K562 (cell line): ENCODE measurements at regions not wholly inside any gene's neighbourhood (a gene's known extent, or its start where the extent isn't known, plus 50 kb on each side); places are given as distances from the start of the nearest gene placed in this dataset.

Source experiments
- ATAC-seq: fragments of 200-7000 bp; cut with Tn5 transposase; 3 replicates; pipeline ENCODE4 v1.9.1; 2020; ENCODE audit warnings: moderate library complexity
- BruUV-seq: library from RNA; stranded (reverse); fragments of 400-500 nt; replicated peaks from 2 replicates; lab custom pipeline; 2021; lab: Mats Ljungman, UMichigan
- CTCF ChIA-PET: fragments of 300-600 bp; formaldehyde crosslinking; extraction: SDS; loops from one replicate; lab custom pipeline; 2021; ENCODE audit warnings: low intra/inter-chr PET ratio; lab: Yijun Ruan, JAX
- POLR2A ChIA-PET: fragments of 300-600, 350-650 bp; sonication (Branson Sonifier 250); formaldehyde crosslinking; extraction: SDS; loops from one replicate; lab custom pipeline; 2021; ENCODE audit warnings: antibody characterized with exemption, inconsistent platforms; lab: Yijun Ruan, JAX
- DNase-seq, 4 experiments: peaks; one replicate each; pipeline versions ENCODE4 v3.0.0 to v3.0.0-alpha.2; 2011 to 2018; ENCODE audit warnings: low spot score in 3 of 4, mixed read lengths in 3 of 4; ENCODE audit errors: extremely low read depth in 1 of 4
- FAIRE-seq: peaks from 2 replicates; lab custom pipeline; 2011; peaks lifted over from hg19 to GRCh38; lab: Jason Lieb, UNC
- H2AFZ ChIP-seq: 2 replicates; pipeline ENCODE4 v1.6.0; 2011; ENCODE audit warnings: low read depth, low read length, control low read depth, inconsistent platforms
- H3K27ac ChIP-seq: fragments of 200-600 bp; 3 replicates; pipeline ENCODE4 v1.8.0; 2011; ENCODE audit warnings: low read depth, mild to moderate bottlenecking, control low read depth, inconsistent platforms, low read length, moderate library complexity, mixed read lengths; ENCODE audit errors: extremely low read depth
- H3K27me3 ChIP-seq, 2 experiments: fragments of 300-600 bp in 1 of 2; 2 replicates in 1 of 2; 3 replicates in 1 of 2; pipeline versions ENCODE4 v1.6.0 to v1.8.0; 2011; ENCODE audit warnings: inconsistent platforms in 2 of 2, low read length in 2 of 2, mild to moderate bottlenecking in 1 of 2, mixed read lengths in 1 of 2, moderate library complexity in 1 of 2; ENCODE audit not compliant: control insufficient read depth in 2 of 2, insufficient read depth in 2 of 2
- H3K36me3 ChIP-seq: fragments of 300-600 bp; 3 replicates; pipeline ENCODE4 v1.8.0; 2011; ENCODE audit warnings: mild to moderate bottlenecking, low read length, inconsistent platforms; ENCODE audit not compliant: control insufficient read depth, insufficient read depth
- H3K4me1 ChIP-seq, 2 experiments: fragments of 200-600 bp in 1 of 2; replicated peaks in 1 of 2; 2 replicates in 1 of 2; 3 replicates in 1 of 2; pipeline versions ENCODE4 v1.5.1 to v1.8.0; 2011; ENCODE audit warnings: inconsistent platforms in 2 of 2, low read length in 2 of 2, mild to moderate bottlenecking in 1 of 2, mixed read lengths in 1 of 2, moderate library complexity in 1 of 2; ENCODE audit not compliant: control insufficient read depth in 2 of 2, insufficient read depth in 2 of 2
- H3K4me2 ChIP-seq: 2 replicates; pipeline ENCODE4 v1.6.1; 2011; ENCODE audit warnings: low read length, control low read depth, inconsistent platforms, mixed read lengths; ENCODE audit not compliant: insufficient read depth
- H3K4me3 ChIP-seq: fragments of 200-600 bp; sonication (generic), shearing (Covaris generic); 2 replicates; pipeline ENCODE4 v1.5.1; 2016; ENCODE audit warnings: control low read depth, inconsistent platforms
- H3K79me2 ChIP-seq: fragments of 200-600 bp; 3 replicates; pipeline ENCODE4 v1.8.0; 2011; ENCODE audit warnings: low read length, inconsistent platforms; ENCODE audit not compliant: control insufficient read depth, insufficient read depth
- H3K9ac ChIP-seq, 2 experiments: 2 replicates each; pipeline versions ENCODE4 v1.6.0 to v1.6.1; 2011; ENCODE audit warnings: low read depth in 2 of 2, low read length in 2 of 2, control low read depth in 1 of 2, inconsistent platforms in 1 of 2, mild to moderate bottlenecking in 1 of 2, mixed read lengths in 1 of 2; ENCODE audit not compliant: insufficient read depth in 1 of 2
- H3K9me1 ChIP-seq: one replicate; pipeline ENCODE4 v1.6.0; 2011; ENCODE audit warnings: inconsistent platforms, mild to moderate bottlenecking, low read length, moderate library complexity; ENCODE audit not compliant: control insufficient read depth, insufficient read depth
- H3K9me3 ChIP-seq: replicated peaks from 2 replicates; pipeline ENCODE4 v1.5.1; 2011; ENCODE audit warnings: low read depth, low read length, inconsistent platforms; ENCODE audit not compliant: control insufficient read depth, insufficient read depth
- H4K20me1 ChIP-seq: replicated peaks from 2 replicates; pipeline ENCODE4 v1.6.1; 2011; ENCODE audit warnings: low read length, inconsistent platforms, mixed read lengths; ENCODE audit not compliant: control insufficient read depth, insufficient read depth
- ARID2 ChIP-seq: fragments of 450-650 bp; IDR thresholded peaks from 2 replicates; pipeline ENCODE4 v1.6.1; 2017; ENCODE audit warnings: antibody characterized with exemption, mild to moderate bottlenecking
- ATF1 ChIP-seq, 2 experiments: fragments of 450-650 bp in 1 of 2; IDR thresholded peaks; 2 replicates each; pipeline ENCODE4 v1.6.1; 2016; ENCODE audit warnings: missing compliant biosample characterization in 1 of 2, missing genetic modification characterization in 1 of 2
- CBFA2T3 ChIP-seq: fragments of 450-650 bp; IDR thresholded peaks from 2 replicates; pipeline ENCODE4 v1.6.1; 2017
- HDAC2 ChIP-seq: fragments of 450-650 bp; IDR thresholded peaks from 2 replicates; pipeline ENCODE4 v1.6.1; 2016; ENCODE audit warnings: mild to moderate bottlenecking
- HLTF ChIP-seq: fragments of 450-650 bp; IDR thresholded peaks from 2 replicates; pipeline ENCODE4 v1.6.1; 2016
- TAF1 ChIP-seq: IDR thresholded peaks from 2 replicates; pipeline ENCODE4 v1.6.1; 2011; ENCODE audit warnings: mild to moderate bottlenecking, low read length, moderate library complexity; ENCODE audit not compliant: insufficient read depth, control insufficient read depth, severe bottlenecking; ENCODE audit errors: extremely low read depth
- TCFL5 ChIP-seq: fragments of 250-450 bp; sonication (Bioruptor Pico); conservative IDR thresholded peaks from 2 replicates; pipeline ENCODE4 v1.6.1; 2021; ENCODE audit warnings: mild to moderate bottlenecking, moderate library complexity, matching md5 sums
- ZEB2 ChIP-seq: fragments of 450-650 bp; IDR thresholded peaks from 2 replicates; pipeline ENCODE4 v1.6.1; 2016
- ZNF23 ChIP-seq: fragments of 250-450 bp; sonication (Bioruptor Pico); IDR thresholded peaks from 2 replicates; pipeline ENCODE4 v1.4.0; 2020; ENCODE audit warnings: mild to moderate bottlenecking
- ZNF639 ChIP-seq, 2 experiments: fragments of 200-800 bp in 1 of 2; sonication (Bioruptor generic) in 1 of 2; sonication (generic) in 1 of 2; formaldehyde crosslinking in 1 of 2; IDR thresholded peaks in 1 of 2; conservative IDR thresholded peaks in 1 of 2; 2 replicates each; pipeline versions ENCODE4 v1.5.0 to v1.6.1; 2016 to 2020; ENCODE audit warnings: missing compliant biosample characterization in 1 of 2, missing genetic modification characterization in 1 of 2, missing genetic modification reagents in 1 of 2
- ZNF778 ChIP-seq: fragments of 450-650 bp; formaldehyde crosslinking; IDR thresholded peaks from 2 replicates; pipeline ENCODE4 v1.4.0; 2020; ENCODE audit warnings: mild to moderate bottlenecking, moderate library complexity
- WGBS: fragments of 100-300 bp; shearing (Covaris generic); methylation state at CpG from one replicate; pipeline ENCODE4 v1.1.6; 2016; ENCODE audit warnings: low coverage, mixed read lengths; ENCODE audit not compliant: insufficient coverage; ENCODE audit errors: missing lambda C conversion rate; 5-methylcytosine and 5-hydroxymethylcytosine counted together
- in situ Hi-C: fragments of 300-500 bp; cut with MboI; formaldehyde crosslinking; loops from 4 replicates; pipeline ENCODE4 v1.15.0; 2018; ENCODE audit warnings: inconsistent platforms, mixed read lengths
- intact Hi-C: fragments of 100-400 bp; cut with micrococcal nuclease; formaldehyde crosslinking; loops from 2 replicates; pipeline ENCODE4 v1.14.2; 2022
- TF ChIP-seq, protein P1 (sequence below): fragments of 250-450 bp; sonication (Bioruptor Pico); IDR thresholded peaks from 2 replicates; pipeline ENCODE4 v1.9.0; 2021; ENCODE audit warnings: mild to moderate bottlenecking
- TF ChIP-seq, protein P2 (sequence below): sonication (generic); formaldehyde crosslinking; IDR thresholded peaks from 2 replicates; pipeline ENCODE4 v1.5.0; 2020; ENCODE audit warnings: missing genetic modification reagents

DNA sequence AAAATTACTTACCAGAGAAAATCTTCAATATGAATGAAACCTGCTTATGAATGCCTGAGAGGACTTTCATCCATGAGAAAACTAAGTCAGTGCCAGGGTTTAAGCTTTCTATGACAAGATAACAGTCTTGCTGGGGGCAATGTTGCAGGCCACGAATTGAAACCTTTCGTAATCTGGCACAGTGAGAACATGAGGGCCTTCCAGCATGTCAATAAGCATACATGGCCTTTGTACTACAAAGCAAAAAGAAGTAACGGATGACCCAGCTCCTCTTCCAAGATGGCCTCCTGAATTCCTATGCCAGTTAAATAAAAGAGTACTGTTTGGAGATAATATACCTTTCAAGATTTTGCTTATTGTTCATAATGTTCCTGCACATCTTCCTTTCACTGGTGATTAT, 270.6 kb upstream of the PHF14 start:
- peaks cover 20% of the 10 kb centered on the region for H3K36me3 ChIP-seq
- H3K4me2 ChIP-seq = no peak overlapping the region
- no peak overlapping the region for H3K27ac ChIP-seq
- no peak overlapping the region for H2AFZ ChIP-seq
- no TSS peak for BruUV-seq
- peaks cover 0 to 11% of the 10 kb centered on the region in 2 experiments; a peak in 3 of 5 replicates for H3K4me1 ChIP-seq
- CTCF ChIA-PET = no interaction called here
- in situ Hi-C loops = no loop called here
- DNase-seq (no peak), FAIRE-seq (no peak), ATAC-seq (no peak)
- 0 out of 2 replicates have a peak, but pooled peaks cover 4% of the 10 kb centered on the region for H4K20me1 ChIP-seq
- WGBS = 76% methylated on average over 3 of the region's 3 CpGs
- TF ChIP-seq ATF1 (CRISPR knock-in tag; IDR thresholded peaks at IDR 0.05) (no peak), ATF1 (tag; IDR thresholded peaks at IDR 0.05) (no peak), ARID2 (no peak), ZNF778 (no peak), ZEB2 (no peak), HDAC2 (no peak), ZNF639 (CRISPR knock-in tag; conservative IDR thresholded peaks at IDR 0.05 in 1 of 2, IDR thresholded peaks at IDR 0.05 in 1 of 2) (no peak), HLTF (no peak), ZNF23 (no peak), TAF1 (no peak), TCFL5 (CRISPR knock-in tag) (no peak), CBFA2T3 (no peak)
- TF ChIP-seq, protein P1, sequence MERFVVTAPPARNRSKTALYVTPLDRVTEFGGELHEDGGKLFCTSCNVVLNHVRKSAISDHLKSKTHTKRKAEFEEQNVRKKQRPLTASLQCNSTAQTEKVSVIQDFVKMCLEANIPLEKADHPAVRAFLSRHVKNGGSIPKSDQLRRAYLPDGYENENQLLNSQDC (CRISPR knock-in tag) = no peak
- TF ChIP-seq, protein P2, sequence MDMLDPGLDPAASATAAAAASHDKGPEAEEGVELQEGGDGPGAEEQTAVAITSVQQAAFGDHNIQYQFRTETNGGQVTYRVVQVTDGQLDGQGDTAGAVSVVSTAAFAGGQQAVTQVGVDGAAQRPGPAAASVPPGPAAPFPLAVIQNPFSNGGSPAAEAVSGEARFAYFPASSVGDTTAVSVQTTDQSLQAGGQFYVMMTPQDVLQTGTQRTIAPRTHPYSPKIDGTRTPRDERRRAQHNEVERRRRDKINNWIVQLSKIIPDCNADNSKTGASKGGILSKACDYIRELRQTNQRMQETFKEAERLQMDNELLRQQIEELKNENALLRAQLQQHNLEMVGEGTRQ (CRISPR knock-in tag) = no peak
- POLR2A ChIA-PET = interaction anchor here (1.2 kb wide), 1 partner anchor 8 kb away, joined by 4 read pairs; no protein-coding TSS in a partner anchor
- no peaks in the 10 kb centered on the region for H3K27me3 ChIP-seq
- intact Hi-C loops = loop anchor here (10.0 kb wide), 2 partner anchors 288 to 1508 kb away; no protein-coding TSS in a partner anchor
- no peak overlapping the region for H3K4me3 ChIP-seq
- no peaks in the 10 kb centered on the region for H3K9me1 ChIP-seq
- peaks cover 81% of the 10 kb centered on the region for H3K79me2 ChIP-seq
- H3K9ac ChIP-seq = no peak overlapping the region
- no peaks in the 10 kb centered on the region for H3K9me3 ChIP-seq
